HFFc6 (cell line): ENCODE measurements at regions not wholly inside any gene's neighbourhood (a gene's known extent, or its start where the extent isn't known, plus 50 kb on each side); places are given as distances from the start of the nearest gene placed in this dataset.

Experiments
- DNase-seq: peaks from one replicate; pipeline ENCODE4 v3.0.0-alpha.2; 2018
- H3K27ac Mint-ChIP-seq: 2 replicates; pipeline ENCODE4 v1.8.0; 2020; ENCODE audit warnings: mild to moderate bottlenecking, mixed read lengths
- H3K27me3 Mint-ChIP-seq: 2 replicates; pipeline ENCODE4 v1.8.0; 2021; ENCODE audit warnings: mild to moderate bottlenecking, moderate library complexity, mixed read lengths; ENCODE audit not compliant: insufficient read depth
- H3K36me3 Mint-ChIP-seq: 2 replicates; pipeline ENCODE4 v1.8.0; 2021; ENCODE audit warnings: low read depth, mixed read lengths
- H3K4me1 Mint-ChIP-seq: 2 replicates; pipeline ENCODE4 v1.8.0; 2020; ENCODE audit warnings: low read depth, mixed read lengths
- H3K4me3 Mint-ChIP-seq: 2 replicates; pipeline ENCODE4 v1.8.0; 2020; ENCODE audit warnings: mild to moderate bottlenecking, moderate library complexity, mixed read lengths
- H3K9me3 Mint-ChIP-seq: 2 replicates; pipeline ENCODE4 v1.8.0; 2020; ENCODE audit warnings: mild to moderate bottlenecking, mixed read lengths
- CTCF ChIP-seq: fragments of 200-600 bp; sonication (generic); IDR thresholded peaks from 2 replicates; pipeline ENCODE4 v1.5.0; 2021; ENCODE audit warnings: antibody characterized with exemption, mild to moderate bottlenecking

- H3K36me3 Mint-ChIP-seq, result no peaks in the 10 kb centered on the region
- H3K27ac Mint-ChIP-seq, result no peak overlapping the region
- H3K9me3 Mint-ChIP-seq, result no peaks in the 10 kb centered on the region; the same call in 1 of the 2 replicates
- TF ChIP-seq CTCF, result peak; percentile 44; the same call in 1 of the 2 replicates
- peak; percentile 6 for DNase-seq
- no peaks in the 10 kb centered on the region; the same call in 1 of the 2 replicates for H3K4me1 Mint-ChIP-seq
- no peaks in the 10 kb centered on the region for H3K27me3 Mint-ChIP-seq
- H3K4me3 Mint-ChIP-seq, result no peak overlapping the region
Measured at GRCh38 chr19:29119590-29119989, 93.4 kb downstream of the UQCRFS1 start.

GRCh38 chr19:29118389-29118788 lies 94.6 kb downstream of the UQCRFS1 start:
- Mint-ChIP-seq H3K27me3 (peaks cover 2% of the 10 kb centered on the region; the same call in 1 of the 2 replicates), H3K4me1 (no peaks in the 10 kb centered on the region; the same call in 1 of the 2 replicates), H3K36me3 (no peaks in the 10 kb centered on the region), H3K4me3 (no peak overlapping the region), H3K27ac (no peak overlapping the region), H3K9me3 (no peaks in the 10 kb centered on the region; the same call in 1 of the 2 replicates)
- TF ChIP-seq CTCF, result no peak
- DNase-seq, result no peak

- Mint-ChIP-seq H3K36me3 (no peaks in the 10 kb centered on the region), H3K27ac (no peak overlapping the region), H3K27me3 (peaks cover 2% of the 10 kb centered on the region; the same call in 1 of the 2 replicates), H3K9me3 (no peaks in the 10 kb centered on the region; the same call in 1 of the 2 replicates), H3K4me1 (no peaks in the 10 kb centered on the region; the same call in 1 of the 2 replicates), H3K4me3 (no peak overlapping the region)
- no peak for DNase-seq
- no peak for TF ChIP-seq CTCF
Measured at GRCh38 chr19:29117926-29118325, 95.0 kb downstream of the UQCRFS1 start.

GRCh38 chr19:29115181-29115580 lies 97.8 kb downstream of the UQCRFS1 start:
- Mint-ChIP-seq H3K4me1 (no peaks in the 10 kb centered on the region), H3K9me3 (no peaks in the 10 kb centered on the region; the same call in 1 of the 2 replicates), H3K27me3 (peaks cover 6% of the 10 kb centered on the region), H3K36me3 (no peaks in the 10 kb centered on the region), H3K27ac (no peak overlapping the region), H3K4me3 (no peak overlapping the region)
- TF ChIP-seq CTCF, result no peak
- no peak for DNase-seq

- no peaks in the 10 kb centered on the region for H3K4me1 Mint-ChIP-seq
- TF ChIP-seq CTCF, result no peak
- no peak for DNase-seq
Measured at GRCh38 chr19:29113838-29114237, 99.1 kb downstream of the UQCRFS1 start.

GRCh38 chr19:29111576-29111975 lies 101.4 kb downstream of the UQCRFS1 start:
- H3K4me3 Mint-ChIP-seq, result no peak overlapping the region
- H3K27ac Mint-ChIP-seq, result no peak overlapping the region
- TF ChIP-seq CTCF, result no peak
- H3K27me3 Mint-ChIP-seq, result peaks cover 8% of the 10 kb centered on the region
- no peak for DNase-seq
- no peaks in the 10 kb centered on the region for H3K36me3 Mint-ChIP-seq
- no peaks in the 10 kb centered on the region; the same call in 1 of the 2 replicates for H3K4me1 Mint-ChIP-seq
- no peaks in the 10 kb centered on the region for H3K9me3 Mint-ChIP-seq

More at GRCh38 chr19:29113838-29114237, 99.1 kb downstream of the UQCRFS1 start:
- Mint-ChIP-seq H3K27ac (no peak overlapping the region), H3K36me3 (no peaks in the 10 kb centered on the region), H3K9me3 (no peaks in the 10 kb centered on the region; the same call in 1 of the 2 replicates), H3K27me3 (peaks cover 8% of the 10 kb centered on the region), H3K4me3 (no peak overlapping the region)
